Neural crest cell (in vitro differentiated cells): ENCODE measurements at regions not wholly inside any gene's neighbourhood (a gene's known extent, or its start where the extent isn't known, plus 50 kb on each side); places are given as distances from the start of the nearest gene placed in this dataset.

Experiments
- DNase-seq: peaks from one replicate; pipeline ENCODE4 v3.0.0; 2021; ENCODE audit warnings: low read depth, mixed read lengths, low spot score
- H3K27ac Mint-ChIP-seq: one replicate; pipeline ENCODE4 v1.8.0; 2021; ENCODE audit warnings: mild to moderate bottlenecking, mixed read lengths; ENCODE audit not compliant: unreplicated experiment
- H3K27me3 Mint-ChIP-seq: 2 replicates; pipeline ENCODE4 v1.8.0; 2021; ENCODE audit warnings: low read depth, mild to moderate bottlenecking, mixed read lengths
- H3K36me3 Mint-ChIP-seq: 2 replicates; pipeline ENCODE4 v1.8.0; 2021; ENCODE audit warnings: low read depth, mild to moderate bottlenecking, mixed read lengths
- H3K4me1 Mint-ChIP-seq: 2 replicates; pipeline ENCODE4 v1.8.0; 2021; ENCODE audit warnings: mixed read lengths
- H3K4me3 Mint-ChIP-seq: one replicate; pipeline ENCODE4 v1.8.0; 2021; ENCODE audit warnings: mild to moderate bottlenecking, mixed read lengths
- H3K9me3 Mint-ChIP-seq: 2 replicates; pipeline ENCODE4 v1.8.0; 2021; ENCODE audit warnings: mixed read lengths
- CTCF ChIP-seq: fragments of 200-600 bp; sonication (generic); conservative IDR thresholded peaks from 2 replicates; pipeline ENCODE4 v1.5.0; 2021; ENCODE audit warnings: antibody characterized with exemption, mild to moderate bottlenecking

GRCh38 chr18:61141691-61142090 lies 191.5 kb upstream of the CDH20 start:
- Mint-ChIP-seq H3K4me3 (no peak overlapping the region), H3K4me1 (no peaks in the 10 kb centered on the region), H3K36me3 (no peaks in the 10 kb centered on the region), H3K9me3 (peaks cover 7% of the 10 kb centered on the region), H3K27ac (no peak overlapping the region), H3K27me3 (no peaks in the 10 kb centered on the region)
- no peak for TF ChIP-seq CTCF
- DNase-seq, result no peak

GRCh38 chr18:61148322-61148721 lies 184.9 kb upstream of the CDH20 start:
- H3K27me3 Mint-ChIP-seq, result no peaks in the 10 kb centered on the region
- no peak for TF ChIP-seq CTCF
- H3K9me3 Mint-ChIP-seq, result peaks cover 7% of the 10 kb centered on the region
- no peak overlapping the region for H3K4me3 Mint-ChIP-seq
- H3K36me3 Mint-ChIP-seq, result peaks cover 3% of the 10 kb centered on the region
- H3K4me1 Mint-ChIP-seq, result no peaks in the 10 kb centered on the region
- H3K27ac Mint-ChIP-seq, result no peak overlapping the region
- no peak for DNase-seq

GRCh38 chr18:61149786-61150185 lies 183.4 kb upstream of the CDH20 start:
- Mint-ChIP-seq H3K27me3 (no peaks in the 10 kb centered on the region), H3K4me1 (no peaks in the 10 kb centered on the region), H3K4me3 (no peak overlapping the region), H3K9me3 (peaks cover 2% of the 10 kb centered on the region), H3K27ac (no peak overlapping the region), H3K36me3 (peaks cover 3% of the 10 kb centered on the region)
- DNase-seq, result no peak
- no peak for TF ChIP-seq CTCF

DNA sequence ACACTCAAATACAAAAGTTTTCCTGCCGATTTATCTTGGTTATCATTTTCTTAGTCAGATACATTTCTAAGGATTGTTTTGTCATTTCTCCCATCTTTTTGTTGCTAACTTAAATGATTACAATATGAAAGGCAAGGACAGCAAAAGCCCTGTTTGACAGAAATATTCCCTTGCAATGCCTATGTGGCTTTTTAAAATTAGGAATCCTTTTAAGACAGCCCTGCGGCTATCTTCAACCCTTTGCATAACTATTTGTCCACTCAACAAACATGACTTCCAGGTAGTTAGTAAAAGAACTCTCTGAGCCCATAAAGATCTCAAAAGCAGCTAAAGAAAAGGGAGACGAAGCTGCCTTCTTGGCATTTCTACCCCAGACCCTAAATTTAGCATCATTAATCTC lies 179.7 kb upstream of the CDH20 start:
- Mint-ChIP-seq H3K27me3 (no peaks in the 10 kb centered on the region), H3K36me3 (no peaks in the 10 kb centered on the region), H3K27ac (no peak overlapping the region), H3K4me3 (no peak overlapping the region), H3K4me1 (no peaks in the 10 kb centered on the region), H3K9me3 (no peaks in the 10 kb centered on the region)
- DNase-seq, result no peak
- no peak for TF ChIP-seq CTCF

DNA sequence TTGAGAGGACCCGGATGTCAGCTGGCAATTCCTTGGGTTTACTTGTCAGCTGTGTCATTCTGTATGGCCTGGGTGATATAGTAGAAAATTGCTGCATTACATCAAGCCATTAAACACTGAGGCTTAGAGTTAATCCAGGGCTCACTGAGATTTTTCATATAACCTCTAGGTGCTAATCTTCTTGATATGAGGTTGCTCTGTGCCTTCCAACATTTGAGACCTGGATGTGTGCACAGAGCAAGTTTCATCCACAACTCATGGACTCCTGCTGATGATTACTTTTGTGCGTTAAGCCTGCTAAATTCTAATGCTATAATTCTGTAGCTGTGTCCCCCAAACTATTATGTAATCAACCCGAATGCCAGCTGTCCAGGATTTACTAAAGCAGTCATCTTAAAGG lies 178.4 kb upstream of the CDH20 start:
- no peak overlapping the region for H3K4me3 Mint-ChIP-seq
- DNase-seq, result no peak
- no peak for TF ChIP-seq CTCF
- no peaks in the 10 kb centered on the region for H3K9me3 Mint-ChIP-seq
- no peaks in the 10 kb centered on the region for H3K4me1 Mint-ChIP-seq
- no peaks in the 10 kb centered on the region for H3K27me3 Mint-ChIP-seq
- no peak overlapping the region for H3K27ac Mint-ChIP-seq
- H3K36me3 Mint-ChIP-seq, result no peaks in the 10 kb centered on the region

DNA sequence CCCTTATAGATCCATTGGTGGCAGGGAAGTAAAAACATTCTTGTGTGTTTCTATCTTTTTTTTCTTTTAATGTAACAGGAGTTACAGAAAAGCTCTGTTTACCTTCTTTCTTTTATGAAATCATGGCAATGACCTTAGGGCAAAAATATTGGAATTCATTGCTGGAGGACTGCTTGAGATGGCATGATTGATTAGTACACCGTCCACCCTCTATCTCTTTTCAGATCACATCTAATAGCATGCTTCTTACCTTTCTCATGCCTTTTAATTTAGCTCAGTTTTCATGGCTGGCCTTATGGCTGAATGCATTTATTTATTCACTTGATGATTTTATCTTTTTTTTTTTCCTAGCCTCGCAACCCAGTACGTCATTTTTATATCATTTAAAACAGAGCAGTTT lies 177.6 kb upstream of the CDH20 start:
- Mint-ChIP-seq H3K27me3 (no peaks in the 10 kb centered on the region), H3K9me3 (no peaks in the 10 kb centered on the region), H3K27ac (no peak overlapping the region), H3K4me1 (no peaks in the 10 kb centered on the region), H3K4me3 (no peak overlapping the region), H3K36me3 (no peaks in the 10 kb centered on the region)
- TF ChIP-seq CTCF, result no peak
- no peak for DNase-seq
